NCI-H146 treated with DMSO at 0.1 percent for 48 hours (cell line): ENCODE measurements at regions not wholly inside any gene's neighbourhood (a gene's known extent, or its start where the extent isn't known, plus 50 kb on each side); places are given as distances from the start of the nearest gene placed in this dataset.

Experiments
- DNase-seq: peaks from one replicate; lab custom pipeline; 2025; ENCODE audit not compliant: unreplicated experiment; lab: John Stamatoyannopoulos, UW

GRCh38 chr10:7027913-7028808, 382.7 kb downstream of the SFMBT2 start:
- no peak for DNase-seq

GRCh38 chr10:7027237-7027912, 383.5 kb downstream of the SFMBT2 start:
- no peak for DNase-seq

- no peak for DNase-seq
Observed at GRCh38 chr10:7026818-7027217, 384.0 kb downstream of the SFMBT2 start.

- DNase-seq = no peak
Observed at GRCh38 chr10:7025296-7025695, 385.5 kb downstream of the SFMBT2 start.

GRCh38 chr10:7015457-7015856, 395.4 kb downstream of the SFMBT2 start:
- DNase-seq = no peak

GRCh38 chr10:7014721-7015120, 396.1 kb downstream of the SFMBT2 start:
- no peak for DNase-seq

- no peak for DNase-seq
Observed at GRCh38 chr10:7011994-7012393, 398.8 kb downstream of the SFMBT2 start.

GRCh38 chr10:7008645-7009044, 402.2 kb downstream of the SFMBT2 start:
- DNase-seq = no peak

GRCh38 chr10:7007600-7008190, 403.1 kb downstream of the SFMBT2 start:
- DNase-seq = no peak

GRCh38 chr10:7006566-7006965, 404.3 kb downstream of the SFMBT2 start:
- no peak for DNase-seq

- DNase-seq = no peak
Observed at GRCh38 chr10:7003831-7004395, 406.9 kb downstream of the SFMBT2 start.

- no peak for DNase-seq
Observed at GRCh38 chr10:7000061-7000460, 410.8 kb downstream of the SFMBT2 start.

- no peak for DNase-seq
Observed at GRCh38 chr10:6999232-6999925, 411.5 kb downstream of the SFMBT2 start.

GRCh38 chr10:6997509-6997908, 413.3 kb downstream of the SFMBT2 start:
- no peak for DNase-seq

GRCh38 chr10:6996431-6996830, 414.4 kb downstream of the SFMBT2 start:
- no peak for DNase-seq

GRCh38 chr10:6995831-6996230, 415.0 kb downstream of the SFMBT2 start:
- no peak for DNase-seq

- DNase-seq = no peak
Observed at GRCh38 chr10:6995341-6995740, 415.3 kb upstream of the PRKCQ start.

GRCh38 chr10:6990891-6991290, 410.8 kb upstream of the PRKCQ start:
- DNase-seq = no peak

- DNase-seq = no peak
Observed at GRCh38 chr10:6988654-6989053, 408.6 kb upstream of the PRKCQ start.

- no peak for DNase-seq
Observed at GRCh38 chr10:6987536-6987945, 407.5 kb upstream of the PRKCQ start.

GRCh38 chr10:6986927-6987326, 406.9 kb upstream of the PRKCQ start:
- no peak for DNase-seq
